IMR-90 (cell line): ENCODE measurements at regions not wholly inside any gene's neighbourhood (a gene's known extent, or its start where the extent isn't known, plus 50 kb on each side); places are given as distances from the start of the nearest gene placed in this dataset.

ENCODE experiments used
- ATAC-seq: fragments of 200-7000 bp; cut with Tn5 transposase; 2 replicates; pipeline ENCODE4 v1.9.1; 2020; ENCODE audit warnings: low read depth, mild to moderate bottlenecking, moderate library complexity
- BruUV-seq: library from RNA; stranded (reverse); fragments of 400-500 nt; replicated peaks from 2 replicates; lab custom pipeline; 2021; lab: Mats Ljungman, UMichigan
- CTCF ChIA-PET: fragments of 300-600 bp; formaldehyde crosslinking; extraction: SDS; loops from one replicate; lab custom pipeline; 2021; ENCODE audit warnings: antibody characterized with exemption; lab: Yijun Ruan, JAX
- POLR2A ChIA-PET: fragments of 300-600 bp; sonication (Branson Sonifier 250); formaldehyde crosslinking; loops from one replicate; lab custom pipeline; 2022; ENCODE audit warnings: antibody characterized with exemption; ENCODE audit not compliant: unreplicated experiment; lab: Charles Lee
- DNase-seq: peaks from one replicate; pipeline ENCODE4 v3.0.0; 2013
- H2AFZ ChIP-seq: replicated peaks from 2 replicates; pipeline ENCODE3; 2013; ENCODE audit warnings: low read length, mild to moderate bottlenecking; ENCODE audit not compliant: poor library complexity
- H2AK5ac ChIP-seq: 2 replicates; pipeline ENCODE4 v1.6.1; 2013; ENCODE audit warnings: low read depth, low read length, inconsistent platforms
- H2AK9ac ChIP-seq: replicated peaks from 2 replicates; pipeline ENCODE3; 2013; ENCODE audit warnings: mild to moderate bottlenecking, low read depth, low read length, moderate library complexity; ENCODE audit not compliant: poor library complexity
- H2BK120ac ChIP-seq: 2 replicates; pipeline ENCODE4 v1.6.1; 2013; ENCODE audit warnings: low read depth, low read length, inconsistent platforms
- H2BK15ac ChIP-seq: 3 replicates; pipeline ENCODE4 v1.6.1; 2013; ENCODE audit warnings: low read depth, low read length, inconsistent platforms
- H2BK20ac ChIP-seq: 2 replicates; pipeline ENCODE4 v1.6.1; 2013; ENCODE audit warnings: low read depth, mild to moderate bottlenecking, inconsistent platforms, low read length, moderate library complexity
- H2BK5ac ChIP-seq: 2 replicates; pipeline ENCODE4 v1.6.1; 2013; ENCODE audit warnings: mild to moderate bottlenecking, low read depth, low read length, inconsistent platforms; ENCODE audit not compliant: poor library complexity, severe bottlenecking
- H3K14ac ChIP-seq: replicated peaks from 2 replicates; pipeline ENCODE4 v1.6.1; 2013; ENCODE audit warnings: low read depth, low read length, inconsistent platforms
- H3K18ac ChIP-seq: 2 replicates; pipeline ENCODE4 v1.6.1; 2013; ENCODE audit warnings: low read depth, low read length, control low read depth
- H3K23ac ChIP-seq: 2 replicates; pipeline ENCODE4 v1.6.1; 2013; ENCODE audit warnings: low read depth, low read length, inconsistent platforms
- H3K27ac ChIP-seq: 2 replicates; pipeline ENCODE4 v1.5.1; 2013; ENCODE audit warnings: mild to moderate bottlenecking, control low read depth, low read length; ENCODE audit not compliant: insufficient read depth
- H3K27me3 ChIP-seq: 2 replicates; pipeline ENCODE4 v1.6.1; 2013; ENCODE audit warnings: low read length; ENCODE audit not compliant: control insufficient read depth, insufficient read depth
- H3K36me3 ChIP-seq: 2 replicates; pipeline ENCODE4 v1.6.1; 2013; ENCODE audit warnings: low read length, mixed read lengths; ENCODE audit not compliant: control insufficient read depth, insufficient read depth
- H3K4ac ChIP-seq: 2 replicates; pipeline ENCODE4 v1.6.1; 2013; ENCODE audit warnings: low read depth, low read length, inconsistent platforms
- H3K4me1 ChIP-seq: 2 replicates; pipeline ENCODE4 v1.6.1; 2013; ENCODE audit warnings: low read length, mixed read lengths; ENCODE audit not compliant: control insufficient read depth, insufficient read depth
- H3K4me2 ChIP-seq: 2 replicates; pipeline ENCODE4 v1.6.1; 2013; ENCODE audit warnings: low read depth, mild to moderate bottlenecking, control low read depth, low read length, moderate library complexity
- H3K4me3 ChIP-seq: 2 replicates; pipeline ENCODE4 v1.5.1; 2013; ENCODE audit warnings: low read depth, mild to moderate bottlenecking, control low read depth, low read length, moderate library complexity; ENCODE audit not compliant: insufficient read depth
- H3K56ac ChIP-seq: 2 replicates; pipeline ENCODE4 v1.6.1; 2013; ENCODE audit warnings: low read length, inconsistent platforms; ENCODE audit not compliant: insufficient read depth; ENCODE audit errors: extremely low read depth
- H3K79me1 ChIP-seq, 2 experiments: 2 replicates each; pipeline ENCODE4 v1.6.1; 2013; ENCODE audit warnings: low read length in 2 of 2, inconsistent platforms in 1 of 2, low read depth in 1 of 2
- H3K9ac ChIP-seq: 2 replicates; pipeline ENCODE4 v1.6.1; 2013; ENCODE audit warnings: low read depth, low read length, control low read depth
- H3K9me1 ChIP-seq: 2 replicates; pipeline ENCODE4 v1.6.1; 2013; ENCODE audit warnings: low read length, inconsistent platforms; ENCODE audit not compliant: insufficient read depth
- H3K9me3 ChIP-seq: 2 replicates; pipeline ENCODE4 v1.6.1; 2013; ENCODE audit warnings: low read length; ENCODE audit not compliant: control insufficient read depth, insufficient read depth
- H4K20me1 ChIP-seq: 2 replicates; pipeline ENCODE4 v1.6.1; 2013; ENCODE audit warnings: low read length, inconsistent platforms; ENCODE audit not compliant: insufficient read depth
- H4K5ac ChIP-seq: 2 replicates; pipeline ENCODE4 v1.6.1; 2013; ENCODE audit warnings: mild to moderate bottlenecking, low read depth, low read length, control low read depth
- H4K8ac ChIP-seq, 2 experiments: 2 replicates each; pipeline ENCODE4 v1.6.1; 2013; ENCODE audit warnings: low read depth in 2 of 2, low read length in 2 of 2, control low read depth in 1 of 2, inconsistent platforms in 1 of 2
- H4K91ac ChIP-seq: 2 replicates; pipeline ENCODE4 v1.6.1; 2013; ENCODE audit warnings: low read depth, low read length, inconsistent platforms; ENCODE audit not compliant: insufficient read depth
- BHLHE40 ChIP-seq: fragments of 150-350 bp; IDR thresholded peaks from 2 replicates; pipeline ENCODE4 v1.6.1; 2016; ENCODE audit warnings: mild to moderate bottlenecking, low read depth, low read length
- CEBPB ChIP-seq: IDR thresholded peaks from 2 replicates; pipeline ENCODE4 v1.6.1; 2012; ENCODE audit warnings: low read depth, low read length, improper control_type of control experiment
- CHD1 ChIP-seq: IDR thresholded peaks from 2 replicates; pipeline ENCODE4 v1.6.1; 2012; ENCODE audit warnings: low read depth, low read length, improper control_type of control experiment
- ELK1 ChIP-seq: fragments of 150-350 bp; IDR thresholded peaks from 2 replicates; pipeline ENCODE4 v1.6.1; 2016; ENCODE audit warnings: low read depth, mild to moderate bottlenecking, low read length, moderate library complexity, borderline replicate concordance
- FOS ChIP-seq: fragments of 150-350 bp; IDR thresholded peaks from 2 replicates; pipeline ENCODE4 v1.6.1; 2016; ENCODE audit warnings: low read depth, low read length
- MAFK ChIP-seq: IDR thresholded peaks from 2 replicates; pipeline ENCODE4 v1.6.1; 2012; ENCODE audit warnings: low read depth, low read length, improper control_type of control experiment
- MAZ ChIP-seq: IDR thresholded peaks from 2 replicates; pipeline ENCODE4 v1.6.1; 2012; ENCODE audit warnings: low read depth, mild to moderate bottlenecking, low read length, improper control_type of control experiment, moderate library complexity, borderline replicate concordance
- MXI1 ChIP-seq: IDR thresholded peaks from 2 replicates; pipeline ENCODE4 v1.6.1; 2012; ENCODE audit warnings: low read depth, mild to moderate bottlenecking, low read length, moderate library complexity, borderline replicate concordance
- NFE2L2 ChIP-seq: fragments of 150-350 bp; IDR thresholded peaks from 2 replicates; pipeline ENCODE4 v1.6.1; 2016; ENCODE audit warnings: low read depth, mild to moderate bottlenecking, low read length
- POLR2A ChIP-seq: IDR thresholded peaks from 2 replicates; pipeline ENCODE4 v1.6.1; 2012; ENCODE audit warnings: mild to moderate bottlenecking, low read depth, low read length
- RAD21 ChIP-seq: IDR thresholded peaks from 2 replicates; pipeline ENCODE4 v1.6.1; 2012; ENCODE audit warnings: low read length, improper control_type of control experiment
- RCOR1 ChIP-seq: IDR thresholded peaks from 2 replicates; pipeline ENCODE4 v1.6.1; 2012; ENCODE audit warnings: mild to moderate bottlenecking, low read length, improper control_type of control experiment; ENCODE audit not compliant: insufficient replicate concordance
- RFX5 ChIP-seq: IDR thresholded peaks from 2 replicates; pipeline ENCODE4 v1.8.0; 2012; ENCODE audit warnings: low read depth, mild to moderate bottlenecking, low read length, moderate library complexity
- SMC3 ChIP-seq: fragments of 150-350 bp; IDR thresholded peaks from 2 replicates; pipeline ENCODE4 v1.6.1; 2016; ENCODE audit warnings: low read depth, mild to moderate bottlenecking, antibody characterized with exemption, low read length, moderate library complexity
- WGBS, 2 experiments: methylation state at CpG; one replicate each; pipeline versions ENCODE4 v1.1.5 to v1.1.7; 2013; ENCODE audit warnings: missing lambda C conversion rate in 2 of 2; ENCODE audit not compliant: insufficient read length in 1 of 2; ENCODE audit errors: extremely low coverage in 2 of 2; 5-methylcytosine and 5-hydroxymethylcytosine counted together
- dilution Hi-C: fragments of 300-500 bp; cut with HindIII; formaldehyde crosslinking; loops from one replicate; pipeline ENCODE4 v1.14.3; 2018; ENCODE audit warnings: low sequenced_read_pairs; ENCODE audit not compliant: unreplicated experiment
- in situ Hi-C: fragments of 300-500 bp; cut with MboI; formaldehyde crosslinking; loops from 3 replicates; pipeline ENCODE4 v1.14.3; 2019; ENCODE audit warnings: low sequenced_read_pairs, inconsistent platforms, mixed read lengths
- intact Hi-C: fragments of 100-400 bp; cut with micrococcal nuclease; formaldehyde crosslinking; loops from 2 replicates; pipeline ENCODE4 v1.10.0; 2022
- TF ChIP-seq, protein P1 (sequence below): fragments of 150-350 bp; IDR thresholded peaks from 2 replicates; pipeline ENCODE4 v1.6.1; 2017; ENCODE audit warnings: mild to moderate bottlenecking, antibody characterized with exemption, low read length, low read depth
- TF ChIP-seq, protein P2 (sequence below): conservative IDR thresholded peaks from 2 replicates; pipeline ENCODE4 v1.5.1; 2012; ENCODE audit warnings: mild to moderate bottlenecking, low read depth, low read length, improper control_type of control experiment

DNA sequence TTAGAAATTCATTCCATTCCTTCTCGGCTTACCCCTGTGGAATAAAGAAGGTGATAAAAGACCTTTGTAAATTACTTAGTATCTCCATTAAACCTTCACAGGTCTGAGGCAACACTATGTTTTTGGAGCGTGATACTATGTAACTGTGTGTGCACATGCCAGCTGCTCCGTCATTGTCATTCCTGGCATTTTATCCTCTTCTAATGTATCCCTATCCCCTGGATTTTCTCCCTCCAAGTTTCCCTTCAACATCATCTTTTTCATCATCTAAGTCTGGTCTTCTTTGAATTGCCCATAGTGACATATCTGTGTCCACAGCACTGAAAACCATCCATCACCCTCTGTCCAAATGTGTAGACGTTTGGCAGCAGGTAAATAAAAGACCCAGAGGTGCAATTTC, 125.7 kb downstream of the TEX36 start:
- no peak overlapping the region for H3K27ac ChIP-seq
- ChIA-PET CTCF (no interaction called here), POLR2A (no interaction called here)
- no peak overlapping the region for H2BK20ac ChIP-seq
- no peaks in the 10 kb centered on the region for H4K20me1 ChIP-seq
- H4K5ac ChIP-seq = no peak overlapping the region
- no peaks in the 10 kb centered on the region for H3K9me1 ChIP-seq
- no peak for ATAC-seq
- no peaks in the 10 kb centered on the region for H3K79me1 ChIP-seq
- no peaks in the 10 kb centered on the region for H3K36me3 ChIP-seq
- in situ Hi-C loops (no loop called here), intact Hi-C loops (no loop called here), dilution Hi-C loops (no loop called here)
- H3K4me2 ChIP-seq = no peak overlapping the region
- no peak overlapping the region for H3K4ac ChIP-seq
- no peak overlapping the region for H4K91ac ChIP-seq
- H3K18ac ChIP-seq = no peak overlapping the region
- H3K9ac ChIP-seq = no peak overlapping the region
- no peaks in the 10 kb centered on the region for H3K9me3 ChIP-seq
- no CpG with 5 or more reads among the region's 4 CpGs for WGBS, 2 experiments
- no peak overlapping the region for H3K4me3 ChIP-seq
- H2BK120ac ChIP-seq = no peak overlapping the region
- no peak for DNase-seq
- H3K23ac ChIP-seq = no peak overlapping the region
- no peaks in the 10 kb centered on the region for H3K27me3 ChIP-seq
- no TSS peak for BruUV-seq
- no peak overlapping the region for H2AK5ac ChIP-seq
- TF ChIP-seq, protein P1, sequence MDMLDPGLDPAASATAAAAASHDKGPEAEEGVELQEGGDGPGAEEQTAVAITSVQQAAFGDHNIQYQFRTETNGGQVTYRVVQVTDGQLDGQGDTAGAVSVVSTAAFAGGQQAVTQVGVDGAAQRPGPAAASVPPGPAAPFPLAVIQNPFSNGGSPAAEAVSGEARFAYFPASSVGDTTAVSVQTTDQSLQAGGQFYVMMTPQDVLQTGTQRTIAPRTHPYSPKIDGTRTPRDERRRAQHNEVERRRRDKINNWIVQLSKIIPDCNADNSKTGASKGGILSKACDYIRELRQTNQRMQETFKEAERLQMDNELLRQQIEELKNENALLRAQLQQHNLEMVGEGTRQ = no peak
- TF ChIP-seq NFE2L2 (no peak), POLR2A (no peak), MAZ (no peak), SMC3 (no peak), MAFK (no peak), RFX5 (no peak), RCOR1 (no peak), CHD1 (no peak), RAD21 (no peak), MXI1 (no peak), BHLHE40 (no peak), ELK1 (no peak), CEBPB (no peak), FOS (no peak)
- TF ChIP-seq, protein P2, sequence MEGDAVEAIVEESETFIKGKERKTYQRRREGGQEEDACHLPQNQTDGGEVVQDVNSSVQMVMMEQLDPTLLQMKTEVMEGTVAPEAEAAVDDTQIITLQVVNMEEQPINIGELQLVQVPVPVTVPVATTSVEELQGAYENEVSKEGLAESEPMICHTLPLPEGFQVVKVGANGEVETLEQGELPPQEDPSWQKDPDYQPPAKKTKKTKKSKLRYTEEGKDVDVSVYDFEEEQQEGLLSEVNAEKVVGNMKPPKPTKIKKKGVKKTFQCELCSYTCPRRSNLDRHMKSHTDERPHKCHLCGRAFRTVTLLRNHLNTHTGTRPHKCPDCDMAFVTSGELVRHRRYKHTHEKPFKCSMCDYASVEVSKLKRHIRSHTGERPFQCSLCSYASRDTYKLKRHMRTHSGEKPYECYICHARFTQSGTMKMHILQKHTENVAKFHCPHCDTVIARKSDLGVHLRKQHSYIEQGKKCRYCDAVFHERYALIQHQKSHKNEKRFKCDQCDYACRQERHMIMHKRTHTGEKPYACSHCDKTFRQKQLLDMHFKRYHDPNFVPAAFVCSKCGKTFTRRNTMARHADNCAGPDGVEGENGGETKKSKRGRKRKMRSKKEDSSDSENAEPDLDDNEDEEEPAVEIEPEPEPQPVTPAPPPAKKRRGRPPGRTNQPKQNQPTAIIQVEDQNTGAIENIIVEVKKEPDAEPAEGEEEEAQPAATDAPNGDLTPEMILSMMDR = no peak
- H3K14ac ChIP-seq = no peak overlapping the region
- no peak overlapping the region for H2AK9ac ChIP-seq
- no peak overlapping the region for H2BK5ac ChIP-seq
- H3K4me1 ChIP-seq = no peaks in the 10 kb centered on the region
- H2BK15ac ChIP-seq = no peak overlapping the region
- no peak overlapping the region for H2AFZ ChIP-seq
- no peak overlapping the region for H4K8ac ChIP-seq
- H3K56ac ChIP-seq = no peak overlapping the region
